Testis (tissue), 2 donors: ENCODE measurements at regions not wholly inside any gene's neighbourhood (a gene's known extent, or its start where the extent isn't known, plus 50 kb on each side); places are given as distances from the start of the nearest gene placed in this dataset.

Experiments
- POLR2A ChIP-seq: fragments of 450-650 bp; IDR thresholded peaks from one replicate; pipeline ENCODE4 v1.6.1; 2017; ENCODE audit warnings: antibody characterized with exemption, mild to moderate bottlenecking, moderate library complexity
- TF ChIP-seq, protein P1 (sequence below), 3 experiments: fragments of 450-650 bp in 2 of 3; fragments of 200-600 bp in 1 of 3; sonication (generic) in 1 of 3; IDR thresholded peaks; one replicate each; pipeline ENCODE4 v1.5.1; 2016 to 2019; ENCODE audit warnings: antibody characterized with exemption in 3 of 3, mild to moderate bottlenecking in 2 of 3, moderate library complexity in 1 of 3

DNA sequence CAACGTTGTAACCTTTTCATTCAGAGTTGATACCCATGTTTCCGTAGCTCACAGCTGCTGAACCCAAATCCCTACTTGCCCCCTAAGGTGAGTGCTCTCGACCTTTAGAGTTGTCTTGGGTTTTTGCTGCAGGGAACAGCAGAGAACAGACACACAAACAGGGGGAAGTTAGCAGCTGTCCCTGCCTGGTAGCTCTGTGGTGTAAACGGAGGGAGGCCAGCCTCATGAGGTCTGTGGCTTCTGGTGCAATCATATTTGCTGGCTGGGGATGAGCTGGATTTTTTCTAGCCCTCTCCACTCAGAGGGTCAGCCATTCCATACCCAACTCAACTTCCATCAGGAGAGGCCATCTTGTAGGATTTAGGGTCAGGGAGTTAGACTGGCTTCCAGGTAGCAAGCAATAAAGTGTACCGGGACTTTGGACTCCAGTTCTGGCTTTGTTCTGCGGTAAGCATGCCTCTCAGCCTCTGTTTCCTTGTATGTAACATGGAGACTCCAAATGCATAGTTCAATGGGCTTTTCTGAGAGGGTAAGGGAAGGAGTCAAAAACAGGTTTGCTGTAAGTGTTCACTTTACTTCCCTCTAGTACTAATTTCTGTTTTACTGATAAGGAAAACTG, 218.9 kb downstream of the MID1IP1 start:
- TF ChIP-seq, protein P1, sequence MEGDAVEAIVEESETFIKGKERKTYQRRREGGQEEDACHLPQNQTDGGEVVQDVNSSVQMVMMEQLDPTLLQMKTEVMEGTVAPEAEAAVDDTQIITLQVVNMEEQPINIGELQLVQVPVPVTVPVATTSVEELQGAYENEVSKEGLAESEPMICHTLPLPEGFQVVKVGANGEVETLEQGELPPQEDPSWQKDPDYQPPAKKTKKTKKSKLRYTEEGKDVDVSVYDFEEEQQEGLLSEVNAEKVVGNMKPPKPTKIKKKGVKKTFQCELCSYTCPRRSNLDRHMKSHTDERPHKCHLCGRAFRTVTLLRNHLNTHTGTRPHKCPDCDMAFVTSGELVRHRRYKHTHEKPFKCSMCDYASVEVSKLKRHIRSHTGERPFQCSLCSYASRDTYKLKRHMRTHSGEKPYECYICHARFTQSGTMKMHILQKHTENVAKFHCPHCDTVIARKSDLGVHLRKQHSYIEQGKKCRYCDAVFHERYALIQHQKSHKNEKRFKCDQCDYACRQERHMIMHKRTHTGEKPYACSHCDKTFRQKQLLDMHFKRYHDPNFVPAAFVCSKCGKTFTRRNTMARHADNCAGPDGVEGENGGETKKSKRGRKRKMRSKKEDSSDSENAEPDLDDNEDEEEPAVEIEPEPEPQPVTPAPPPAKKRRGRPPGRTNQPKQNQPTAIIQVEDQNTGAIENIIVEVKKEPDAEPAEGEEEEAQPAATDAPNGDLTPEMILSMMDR (IDR thresholded peaks at IDR 0.05) = no peak
- no peak for TF ChIP-seq POLR2A
